ENCODE measurements at regions not wholly inside any gene's neighbourhood (a gene's known extent, or its start where the extent isn't known, plus 50 kb on each side); places are given as distances from the start of the nearest gene placed in this dataset.

DNA sequence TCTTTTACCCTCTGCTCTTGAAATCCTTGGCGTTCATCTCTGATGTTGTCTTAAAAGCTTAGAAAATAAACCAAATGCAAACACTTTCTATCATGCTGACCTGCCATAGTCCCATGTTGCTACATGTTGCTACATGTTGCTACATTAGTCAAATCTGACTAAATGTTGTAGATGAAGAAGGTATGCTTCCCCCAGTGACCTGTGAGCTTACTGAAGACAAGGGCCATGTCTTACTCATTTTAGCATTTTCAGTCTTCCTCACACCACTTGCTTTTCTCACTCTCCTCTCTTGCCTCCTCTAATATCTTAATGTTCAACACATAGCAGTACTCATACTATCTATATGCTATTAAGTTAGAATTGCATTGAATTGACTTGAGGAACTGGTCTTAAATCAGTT lies 346.4 kb upstream of the MTNR1B start:
- in situ Hi-C loops (cut with HindIII; ENCODE audit: low pct_ligation_motif_present, low sequenced_read_pairs), result no loop called here
- Histone ChIP-seq H3K4me3 (ENCODE audit: low read depth, low read length) (no peak overlapping the region), H3K36me3 (replicated peaks) (no peaks in the 10 kb centered on the region), H3K27ac (no peak overlapping the region), H3K27me3 (replicated peaks) (no peaks in the 10 kb centered on the region)
- DNase-seq, result no peak
- TF ChIP-seq, protein P1, sequence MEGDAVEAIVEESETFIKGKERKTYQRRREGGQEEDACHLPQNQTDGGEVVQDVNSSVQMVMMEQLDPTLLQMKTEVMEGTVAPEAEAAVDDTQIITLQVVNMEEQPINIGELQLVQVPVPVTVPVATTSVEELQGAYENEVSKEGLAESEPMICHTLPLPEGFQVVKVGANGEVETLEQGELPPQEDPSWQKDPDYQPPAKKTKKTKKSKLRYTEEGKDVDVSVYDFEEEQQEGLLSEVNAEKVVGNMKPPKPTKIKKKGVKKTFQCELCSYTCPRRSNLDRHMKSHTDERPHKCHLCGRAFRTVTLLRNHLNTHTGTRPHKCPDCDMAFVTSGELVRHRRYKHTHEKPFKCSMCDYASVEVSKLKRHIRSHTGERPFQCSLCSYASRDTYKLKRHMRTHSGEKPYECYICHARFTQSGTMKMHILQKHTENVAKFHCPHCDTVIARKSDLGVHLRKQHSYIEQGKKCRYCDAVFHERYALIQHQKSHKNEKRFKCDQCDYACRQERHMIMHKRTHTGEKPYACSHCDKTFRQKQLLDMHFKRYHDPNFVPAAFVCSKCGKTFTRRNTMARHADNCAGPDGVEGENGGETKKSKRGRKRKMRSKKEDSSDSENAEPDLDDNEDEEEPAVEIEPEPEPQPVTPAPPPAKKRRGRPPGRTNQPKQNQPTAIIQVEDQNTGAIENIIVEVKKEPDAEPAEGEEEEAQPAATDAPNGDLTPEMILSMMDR (IDR thresholded peaks at IDR 0.05; ENCODE audit: low read depth, low read length, missing control alignments), result no peak

DNA sequence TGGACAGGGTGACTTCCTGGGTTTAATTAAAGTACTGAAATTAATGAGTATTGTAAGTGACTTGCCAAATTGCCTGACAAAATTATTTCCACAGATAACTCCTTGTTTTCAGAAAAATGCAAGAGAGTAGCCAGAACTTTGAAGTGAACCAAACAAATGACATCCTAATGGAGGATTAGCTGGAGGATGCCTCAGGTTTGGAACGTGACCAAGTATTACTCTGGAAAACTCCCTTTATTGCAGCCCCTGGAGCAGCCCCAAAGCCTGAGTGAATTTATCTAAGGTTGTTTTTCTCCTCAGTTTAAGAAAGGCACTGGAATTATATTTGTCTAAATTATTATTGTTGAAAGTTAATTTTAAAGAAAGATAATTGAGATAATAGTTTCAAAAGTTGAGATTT lies 343.6 kb upstream of the MTNR1B start:
- in situ Hi-C loops (cut with HindIII; ENCODE audit: low pct_ligation_motif_present, low sequenced_read_pairs), result no loop called here
- no peaks in the 10 kb centered on the region for H3K27me3 ChIP-seq (replicated peaks)
- no peak for DNase-seq
- TF ChIP-seq, protein P1 (IDR thresholded peaks at IDR 0.05; ENCODE audit: low read depth, low read length, missing control alignments), result no peak
- no peak overlapping the region for H3K27ac ChIP-seq
- H3K4me3 ChIP-seq (ENCODE audit: low read depth, low read length), result no peak overlapping the region
- H3K36me3 ChIP-seq (replicated peaks), result no peaks in the 10 kb centered on the region

DNA sequence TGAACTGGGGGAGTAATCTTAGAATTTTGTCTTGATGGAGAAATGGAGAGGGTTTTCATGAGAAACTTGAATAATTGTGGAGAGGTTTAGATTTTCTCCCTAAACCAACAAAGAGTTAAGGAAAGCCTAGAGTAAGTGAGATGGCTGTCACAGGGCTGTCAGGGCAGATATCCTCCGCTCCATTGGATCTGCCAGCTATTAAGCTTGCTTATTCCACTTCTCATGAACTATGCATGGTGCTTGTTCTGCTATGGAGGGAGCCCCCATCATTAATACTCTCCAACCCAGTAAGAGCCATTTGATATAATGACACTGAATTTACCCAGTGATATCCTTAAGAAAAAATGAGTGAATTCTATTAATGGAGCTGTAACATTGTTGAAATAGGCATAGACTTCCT lies 342.8 kb upstream of the MTNR1B start:
- TF ChIP-seq, protein P1 (IDR thresholded peaks at IDR 0.05; ENCODE audit: low read depth, low read length, missing control alignments), result no peak
- DNase-seq, result no peak
- in situ Hi-C loops (cut with HindIII; ENCODE audit: low pct_ligation_motif_present, low sequenced_read_pairs), result no loop called here
- Histone ChIP-seq H3K27ac (no peak overlapping the region), H3K36me3 (replicated peaks) (no peaks in the 10 kb centered on the region), H3K4me3 (ENCODE audit: low read depth, low read length) (no peak overlapping the region), H3K27me3 (replicated peaks) (no peaks in the 10 kb centered on the region)

DNA sequence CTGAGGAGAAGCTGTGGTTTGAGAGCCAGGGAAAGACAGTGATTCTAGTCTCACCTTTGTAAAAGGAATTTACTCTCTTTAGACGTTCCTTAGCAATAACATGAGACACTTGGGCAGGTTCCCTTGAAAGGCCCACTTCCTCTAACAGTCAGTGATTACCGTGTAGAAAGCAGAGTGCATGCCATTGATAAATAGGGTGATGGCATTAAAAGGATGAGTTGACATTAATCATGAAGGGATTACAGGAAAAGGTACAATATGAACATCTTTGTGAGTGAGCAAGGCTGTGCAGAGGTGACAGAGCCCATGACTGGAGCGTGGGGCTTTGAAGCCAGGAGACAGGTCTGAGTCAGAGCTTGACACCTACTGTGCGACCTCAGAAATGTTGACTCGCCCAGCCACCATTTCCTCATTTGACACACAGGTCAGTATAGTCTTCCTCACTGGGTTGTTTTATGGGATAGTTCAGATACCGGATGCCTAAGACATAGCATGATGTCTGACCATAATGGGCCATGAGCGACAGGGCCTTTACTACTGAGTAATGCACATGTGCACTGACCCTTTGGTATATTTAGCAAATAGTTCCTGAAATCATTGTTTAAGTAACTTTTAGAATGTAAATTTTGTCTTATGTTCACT lies 341.7 kb upstream of the MTNR1B start:
- H3K27me3 ChIP-seq (replicated peaks), result no peaks in the 10 kb centered on the region

DNA sequence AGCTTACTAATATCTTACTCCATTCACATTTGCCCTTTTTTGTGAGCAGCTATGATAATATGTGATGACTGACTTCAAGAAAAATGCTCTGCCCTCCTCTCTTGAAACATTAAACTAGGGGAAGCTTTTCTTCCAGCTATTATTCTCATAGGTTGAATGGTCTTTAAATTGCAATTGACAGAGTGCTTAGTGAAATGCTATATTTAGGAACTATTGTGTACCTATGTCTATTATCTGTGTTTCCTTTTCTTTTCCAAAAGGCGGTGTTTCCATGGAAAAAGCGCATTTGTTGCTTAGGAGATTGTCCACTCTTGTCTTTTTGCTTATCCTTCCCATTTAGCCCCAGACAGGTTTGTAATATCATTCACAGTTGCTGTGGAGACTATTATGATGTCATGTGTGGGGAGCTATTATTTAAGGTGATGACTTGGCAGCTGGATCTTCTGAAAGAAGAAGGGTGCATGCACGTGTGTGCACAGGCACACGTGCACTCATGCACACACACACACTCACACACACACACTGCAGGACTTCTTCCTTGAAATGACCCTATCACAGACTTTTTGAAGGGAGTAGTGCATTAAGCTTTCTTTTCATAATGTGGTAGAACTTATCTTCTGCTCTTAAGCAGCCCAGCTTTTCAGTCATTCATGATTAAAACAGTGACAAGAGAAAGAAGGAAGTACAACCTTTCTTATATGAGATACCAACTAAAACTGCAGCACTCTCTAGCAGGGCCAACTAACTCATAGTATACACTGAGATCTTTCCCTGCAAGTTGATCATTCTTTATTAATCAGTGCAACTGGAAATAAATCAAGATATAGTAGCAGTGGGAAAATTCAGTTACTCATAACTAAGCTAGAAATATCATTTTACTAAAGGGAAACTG lies 340.8 kb upstream of the MTNR1B start:
- Histone ChIP-seq H3K4me3 (ENCODE audit: low read depth, low read length) (no peak overlapping the region), H3K27ac (peak overlapping the region; percentile 80), H3K27me3 (replicated peaks) (no peaks in the 10 kb centered on the region), H3K36me3 (replicated peaks) (no peaks in the 10 kb centered on the region)
- peak; percentile 60 for DNase-seq
- TF ChIP-seq, protein P1 (IDR thresholded peaks at IDR 0.05; ENCODE audit: low read depth, low read length, missing control alignments), result no peak
- in situ Hi-C loops (cut with HindIII; ENCODE audit: low pct_ligation_motif_present, low sequenced_read_pairs), result no loop called here

More for the DNA sequence above, 341.7 kb upstream of the MTNR1B start:
- Histone ChIP-seq H3K36me3 (replicated peaks) (no peaks in the 10 kb centered on the region), H3K27ac (peak overlapping the region; percentile 80), H3K4me3 (ENCODE audit: low read depth, low read length) (no peak overlapping the region)
- DNase-seq, result peak; percentile 90
- in situ Hi-C loops (cut with HindIII; ENCODE audit: low pct_ligation_motif_present, low sequenced_read_pairs), result no loop called here
- TF ChIP-seq, protein P1 (IDR thresholded peaks at IDR 0.05; ENCODE audit: low read depth, low read length, missing control alignments), result no peak

All from brain microvascular endothelial cell (primary cell).